ENCODE measurements at regions not wholly inside any gene's neighbourhood (a gene's known extent, or its start where the extent isn't known, plus 50 kb on each side); places are given as distances from the start of the nearest gene placed in this dataset.

DNA sequence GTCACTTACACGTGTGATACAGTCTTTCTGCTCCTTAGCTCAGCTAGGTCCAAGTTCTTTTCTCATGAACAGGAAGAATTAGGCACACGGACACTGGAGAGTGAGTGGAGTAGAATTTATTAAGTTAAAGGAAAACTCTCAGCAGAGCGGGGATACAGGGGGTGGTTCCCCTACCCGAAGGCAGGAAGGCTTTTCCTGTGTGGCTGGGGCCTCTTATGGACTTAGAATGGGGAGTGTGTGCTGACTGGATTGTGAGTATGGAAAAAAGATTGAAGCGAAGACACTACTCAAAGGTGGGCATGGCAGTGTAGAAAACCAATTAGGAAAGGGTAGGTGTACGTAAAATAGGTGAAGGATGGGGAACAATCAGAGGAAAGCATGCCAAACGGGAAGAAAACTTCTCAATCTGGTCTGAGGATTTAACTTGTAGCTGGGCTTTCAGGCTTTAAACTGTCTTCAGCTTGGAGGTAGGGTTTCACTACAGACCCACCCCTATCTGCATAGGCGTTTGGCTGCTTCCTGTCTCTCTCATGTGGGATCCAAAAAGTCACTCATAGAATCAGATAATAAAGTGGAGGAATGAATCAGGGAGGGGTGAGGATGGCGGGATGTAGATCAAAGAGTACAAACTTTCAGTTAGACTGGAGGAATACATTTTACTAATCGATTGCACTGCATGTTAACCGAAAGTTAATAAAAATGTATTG lies 104.2 kb downstream of the ANKRD7 start:
- TF ChIP-seq, protein P1, sequence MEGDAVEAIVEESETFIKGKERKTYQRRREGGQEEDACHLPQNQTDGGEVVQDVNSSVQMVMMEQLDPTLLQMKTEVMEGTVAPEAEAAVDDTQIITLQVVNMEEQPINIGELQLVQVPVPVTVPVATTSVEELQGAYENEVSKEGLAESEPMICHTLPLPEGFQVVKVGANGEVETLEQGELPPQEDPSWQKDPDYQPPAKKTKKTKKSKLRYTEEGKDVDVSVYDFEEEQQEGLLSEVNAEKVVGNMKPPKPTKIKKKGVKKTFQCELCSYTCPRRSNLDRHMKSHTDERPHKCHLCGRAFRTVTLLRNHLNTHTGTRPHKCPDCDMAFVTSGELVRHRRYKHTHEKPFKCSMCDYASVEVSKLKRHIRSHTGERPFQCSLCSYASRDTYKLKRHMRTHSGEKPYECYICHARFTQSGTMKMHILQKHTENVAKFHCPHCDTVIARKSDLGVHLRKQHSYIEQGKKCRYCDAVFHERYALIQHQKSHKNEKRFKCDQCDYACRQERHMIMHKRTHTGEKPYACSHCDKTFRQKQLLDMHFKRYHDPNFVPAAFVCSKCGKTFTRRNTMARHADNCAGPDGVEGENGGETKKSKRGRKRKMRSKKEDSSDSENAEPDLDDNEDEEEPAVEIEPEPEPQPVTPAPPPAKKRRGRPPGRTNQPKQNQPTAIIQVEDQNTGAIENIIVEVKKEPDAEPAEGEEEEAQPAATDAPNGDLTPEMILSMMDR (IDR thresholded peaks at IDR 0.05; ENCODE audit: low read depth, low read length, poor library complexity, severe bottlenecking): no peak
- no peak for TF ChIP-seq EZH2phosphoT487 (IDR thresholded peaks at IDR 0.05; ENCODE audit: borderline replicate concordance, low read length)

Measured in DOHH2 (cell line).